ENCODE measurements at regions not wholly inside any gene's neighbourhood (a gene's known extent, or its start where the extent isn't known, plus 50 kb on each side); places are given as distances from the start of the nearest gene placed in this dataset.

GRCh38 chr10:128440513-128441160, 314.4 kb upstream of the MKI67 start:
- TF ChIP-seq CTCF (IDR thresholded peaks at IDR 0.05; ENCODE audit: low read depth, low read length): no peak
- TF ChIP-seq EZH2phosphoT487 (IDR thresholded peaks at IDR 0.05; ENCODE audit: low read depth): no peak

All from OCI-LY3 (cell line).